Prostate gland (tissue), 2 donors: ENCODE measurements at regions not wholly inside any gene's neighbourhood (a gene's known extent, or its start where the extent isn't known, plus 50 kb on each side); places are given as distances from the start of the nearest gene placed in this dataset.
"Not testable (repeated sequence)": the region's sequence is repeated elsewhere in the genome, so short reads cannot be mapped to it uniquely, and the experiment has no call there.

Source experiments
- DNase-seq: peaks from one replicate; pipeline ENCODE4 v3.0.0-alpha.2; 2019; ENCODE audit warnings: low spot score
- H3K27ac ChIP-seq, 2 donors: fragments of 200-600 bp; sonication (generic); 2 replicates each; pipeline ENCODE4 v1.5.1; 2017 to 2019
- H3K27me3 ChIP-seq: fragments of 200-600 bp; sonication (generic); replicated peaks from 2 replicates; pipeline ENCODE4 v1.5.1; 2019; ENCODE audit not compliant: insufficient read depth
- H3K36me3 ChIP-seq, 2 donors: fragments of 200-600 bp; sonication (generic); 1 replicate in 1 of 2; 2 replicates in 1 of 2; pipeline versions ENCODE4 v1.5.1 to v1.8.1; 2017 to 2019
- H3K4me1 ChIP-seq: fragments of 200-600 bp; sonication (generic); replicated peaks from 2 replicates; pipeline ENCODE4 v1.5.1; 2019
- H3K4me3 ChIP-seq, 2 donors: fragments of 200-600 bp; sonication (generic); 2 replicates each; pipeline ENCODE4 v1.5.1; 2017 to 2019
- H3K9me3 ChIP-seq: fragments of 200-600 bp; sonication (generic); 2 replicates; pipeline ENCODE4 v1.5.1; 2017
- POLR2A ChIP-seq: fragments of 450-650 bp; IDR thresholded peaks from one replicate; pipeline ENCODE4 v1.6.1; 2016; ENCODE audit warnings: antibody characterized with exemption, mild to moderate bottlenecking
- POLR2AphosphoS5 ChIP-seq: sonication (generic); formaldehyde crosslinking; IDR thresholded peaks from one replicate; pipeline ENCODE4 v1.6.1; 2017; ENCODE audit warnings: antibody characterized with exemption
- WGBS: methylation state at CpG from one replicate; pipeline ENCODE4 v1.1.5; 2018; 5-methylcytosine and 5-hydroxymethylcytosine counted together
- intact Hi-C: fragments of 100-400 bp; cut with DNase I; formaldehyde crosslinking; loops from one replicate; pipeline ENCODE4 v1.14.2; 2022
- TF ChIP-seq, protein P1 (sequence below), 4 experiments: fragments of 200-600 bp in 2 of 4; fragments of 450-650 bp in 2 of 4; sonication (generic) in 2 of 4; IDR thresholded peaks; 1 replicate in 3 of 4; 2 replicates in 1 of 4; pipeline ENCODE4 v1.5.1; 2016 to 2019; ENCODE audit warnings: antibody characterized with exemption in 4 of 4, mild to moderate bottlenecking in 2 of 4, moderate library complexity in 2 of 4

DNA sequence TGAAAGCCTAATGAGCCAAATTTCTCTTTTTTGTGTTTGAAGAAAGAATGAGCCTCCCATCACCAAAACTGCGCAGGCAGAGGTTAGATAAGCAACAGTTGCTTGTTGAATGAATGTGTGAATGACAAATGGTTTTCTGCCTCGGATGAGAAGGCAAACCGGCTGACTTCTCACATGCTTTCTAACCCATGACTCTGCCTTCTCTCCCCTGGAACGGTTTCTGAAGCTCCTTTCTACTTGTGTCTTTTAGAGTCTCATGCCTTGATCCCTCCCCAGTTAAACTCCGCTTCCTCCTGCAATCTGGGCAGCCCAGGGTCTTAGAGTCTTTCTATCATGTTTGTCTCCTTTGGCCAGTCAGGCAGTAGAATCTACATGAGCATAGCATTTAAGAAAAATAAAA lies 342.1 kb upstream of the NCAM1 start:
- Histone ChIP-seq H3K27me3 (no peaks in the 10 kb centered on the region), H3K27ac (no peak overlapping the region), H3K4me3 (no peak overlapping the region), H3K4me1 (no peaks in the 10 kb centered on the region), H3K9me3 (no peaks in the 10 kb centered on the region), H3K36me3 (no peaks in the 10 kb centered on the region)
- intact Hi-C loops, result no loop called here
- 95% methylated on average over 5 of the region's 5 CpGs for WGBS
- TF ChIP-seq POLR2AphosphoS5 (no peak), POLR2A (no peak)
- TF ChIP-seq, protein P1, sequence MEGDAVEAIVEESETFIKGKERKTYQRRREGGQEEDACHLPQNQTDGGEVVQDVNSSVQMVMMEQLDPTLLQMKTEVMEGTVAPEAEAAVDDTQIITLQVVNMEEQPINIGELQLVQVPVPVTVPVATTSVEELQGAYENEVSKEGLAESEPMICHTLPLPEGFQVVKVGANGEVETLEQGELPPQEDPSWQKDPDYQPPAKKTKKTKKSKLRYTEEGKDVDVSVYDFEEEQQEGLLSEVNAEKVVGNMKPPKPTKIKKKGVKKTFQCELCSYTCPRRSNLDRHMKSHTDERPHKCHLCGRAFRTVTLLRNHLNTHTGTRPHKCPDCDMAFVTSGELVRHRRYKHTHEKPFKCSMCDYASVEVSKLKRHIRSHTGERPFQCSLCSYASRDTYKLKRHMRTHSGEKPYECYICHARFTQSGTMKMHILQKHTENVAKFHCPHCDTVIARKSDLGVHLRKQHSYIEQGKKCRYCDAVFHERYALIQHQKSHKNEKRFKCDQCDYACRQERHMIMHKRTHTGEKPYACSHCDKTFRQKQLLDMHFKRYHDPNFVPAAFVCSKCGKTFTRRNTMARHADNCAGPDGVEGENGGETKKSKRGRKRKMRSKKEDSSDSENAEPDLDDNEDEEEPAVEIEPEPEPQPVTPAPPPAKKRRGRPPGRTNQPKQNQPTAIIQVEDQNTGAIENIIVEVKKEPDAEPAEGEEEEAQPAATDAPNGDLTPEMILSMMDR (IDR thresholded peaks at IDR 0.05), result no peak
- no peak for DNase-seq

DNA sequence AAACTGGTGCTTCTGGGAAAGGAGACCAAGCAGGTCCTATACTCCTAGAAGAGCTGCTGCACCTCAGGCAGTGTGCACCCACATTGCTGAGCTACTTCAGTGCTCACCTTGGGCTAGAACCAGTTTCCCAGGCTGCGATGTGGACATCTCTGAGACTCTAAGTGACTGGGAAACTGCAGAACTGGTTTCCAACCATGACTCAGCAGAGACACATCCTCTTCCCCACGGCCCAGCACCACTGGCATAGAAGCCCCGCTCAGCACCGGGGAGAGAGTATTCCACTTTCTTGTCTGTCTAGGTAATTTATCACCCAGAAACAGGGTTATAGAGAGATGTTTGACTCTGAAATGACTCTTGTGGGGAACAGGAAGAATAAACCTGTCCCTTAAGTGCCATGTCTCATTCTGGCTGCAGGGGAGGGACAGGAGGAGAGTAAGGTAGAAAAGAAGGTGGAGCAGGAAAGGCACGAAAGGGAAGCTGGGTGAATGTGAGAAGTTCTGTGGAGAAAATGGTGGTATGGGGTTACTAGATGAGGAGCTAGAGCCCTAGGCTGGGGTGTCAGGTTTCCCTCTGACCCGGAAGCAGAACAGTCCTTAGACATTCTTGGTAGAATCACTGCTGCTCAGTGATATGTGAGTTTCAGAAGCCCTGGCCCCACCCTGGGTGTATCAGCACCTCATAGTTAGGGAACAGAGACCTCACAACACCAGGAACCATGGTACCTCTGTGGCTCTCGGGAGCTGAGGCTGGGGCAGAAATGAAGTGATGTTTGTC lies 340.4 kb upstream of the NCAM1 start:
- no peaks in the 10 kb centered on the region for H3K36me3 ChIP-seq
- TF ChIP-seq, protein P1 (IDR thresholded peaks at IDR 0.05), result no peak
- no peak for TF ChIP-seq POLR2AphosphoS5
- no peaks in the 10 kb centered on the region for H3K4me1 ChIP-seq
- no peak overlapping the region for H3K4me3 ChIP-seq
- 50% methylated on average over 7 of the region's 7 CpGs for WGBS
- H3K27ac ChIP-seq, result no peak overlapping the region
- no peak for DNase-seq
- H3K9me3 ChIP-seq, result no peaks in the 10 kb centered on the region
- H3K27me3 ChIP-seq, result no peaks in the 10 kb centered on the region
- intact Hi-C loops, result no loop called here

DNA sequence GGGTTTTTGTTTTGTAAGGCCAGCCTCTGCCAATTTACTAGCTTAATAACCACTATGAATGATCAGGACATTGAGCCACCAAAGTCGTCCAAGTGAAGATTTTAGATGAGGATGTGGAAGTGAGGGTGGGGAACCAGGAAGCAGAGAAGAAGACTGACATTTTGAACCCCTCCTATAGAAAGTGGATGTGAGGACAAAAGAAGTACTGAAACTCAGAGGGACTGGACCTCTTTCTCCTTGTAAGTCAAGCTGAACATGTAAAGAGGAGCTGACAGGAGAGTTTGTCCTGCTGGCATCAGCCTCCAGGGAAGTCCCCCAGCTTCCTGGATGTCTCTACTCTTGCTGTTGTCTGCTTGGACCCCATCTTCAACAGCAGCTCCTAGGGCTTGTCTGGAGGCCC lies 338.2 kb upstream of the NCAM1 start:
- Histone ChIP-seq H3K9me3 (no peaks in the 10 kb centered on the region), H3K4me3 (no peak overlapping the region), H3K36me3 (no peaks in the 10 kb centered on the region), H3K4me1 (no peaks in the 10 kb centered on the region), H3K27ac (no peak overlapping the region), H3K27me3 (no peaks in the 10 kb centered on the region)
- 71% methylated on average over 1 of the region's 1 CpG for WGBS
- no peak for TF ChIP-seq POLR2AphosphoS5
- TF ChIP-seq POLR2A, result no peak
- TF ChIP-seq, protein P1 (IDR thresholded peaks at IDR 0.05), result no peak
- intact Hi-C loops, result no loop called here
- DNase-seq, result no peak

DNA sequence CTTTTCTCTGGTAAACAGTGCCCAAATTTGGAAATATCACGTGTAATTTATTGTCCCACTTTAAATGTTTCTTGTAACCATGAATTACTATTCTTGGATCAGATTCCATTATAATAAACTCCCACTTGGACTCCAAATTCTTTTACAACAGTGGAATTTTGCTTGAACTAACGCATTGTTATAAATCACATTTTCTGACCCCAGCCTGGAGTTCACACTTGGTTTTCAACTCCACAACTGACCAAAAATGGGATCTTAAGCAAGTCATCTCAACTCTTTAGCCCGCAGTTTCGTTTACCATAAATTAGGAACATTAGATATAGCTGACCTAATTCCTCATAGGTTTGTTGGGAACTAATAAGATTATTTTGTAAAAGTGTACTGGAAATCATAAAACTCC lies 336.8 kb upstream of the NCAM1 start:
- Histone ChIP-seq H3K36me3 (no peaks in the 10 kb centered on the region), H3K27me3 (no peaks in the 10 kb centered on the region), H3K4me1 (no peaks in the 10 kb centered on the region), H3K27ac (no peak overlapping the region), H3K9me3 (no peaks in the 10 kb centered on the region), H3K4me3 (no peak overlapping the region)
- TF ChIP-seq POLR2A, result no peak
- TF ChIP-seq, protein P1 (IDR thresholded peaks at IDR 0.05), result no peak
- no peak for TF ChIP-seq POLR2AphosphoS5
- no peak for DNase-seq
- intact Hi-C loops, result no loop called here
- WGBS, result 47% methylated on average over 4 of the region's 4 CpGs

DNA sequence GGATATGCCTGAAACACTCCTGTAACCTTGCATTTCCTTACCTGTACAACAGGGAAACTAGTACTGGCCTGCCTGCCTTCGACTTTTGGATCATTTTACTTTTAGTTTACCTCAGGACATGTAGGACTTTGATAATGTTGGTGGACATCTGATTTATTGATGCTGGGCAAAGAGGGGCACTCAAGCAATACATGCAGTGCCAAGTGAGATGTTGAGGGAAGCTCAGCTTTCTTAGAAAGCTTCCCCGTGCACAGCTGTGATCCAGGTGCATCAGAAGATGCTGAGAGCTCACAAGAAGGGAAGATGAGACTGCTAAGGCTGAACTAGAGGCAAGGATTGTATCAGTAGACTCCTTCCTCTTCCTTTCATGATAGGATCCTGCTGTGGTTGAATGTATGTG lies 336.2 kb upstream of the NCAM1 start:
- not testable (repeated sequence) for H3K27ac ChIP-seq
- WGBS, result 69% methylated on average over 2 of the region's 2 CpGs

More for the DNA sequence above, 336.2 kb upstream of the NCAM1 start:
- DNase-seq, H3K36me3 ChIP-seq, intact Hi-C loops, H3K4me1 ChIP-seq, H3K4me3 ChIP-seq, H3K27me3 ChIP-seq, H3K9me3 ChIP-seq: not testable (repeated sequence)
